ENCODE measurements at regions not wholly inside any gene's neighbourhood (a gene's known extent, or its start where the extent isn't known, plus 50 kb on each side); places are given as distances from the start of the nearest gene placed in this dataset.

- TF ChIP-seq POLR2A (IDR thresholded peaks at IDR 0.05) (no peak), EP300 (IDR thresholded peaks at IDR 0.05) (no peak), CTCF (IDR thresholded peaks at IDR 0.05) (no peak)
Measured at GRCh38 chrX:39969819-39970504, 127.8 kb downstream of the BCOR start.

Measured in ovary (tissue), 3 donors.